ENCODE measurements at regions not wholly inside any gene's neighbourhood (a gene's known extent, or its start where the extent isn't known, plus 50 kb on each side); places are given as distances from the start of the nearest gene placed in this dataset.
"Not testable (repeated sequence)": the region's sequence is repeated elsewhere in the genome, so short reads cannot be mapped to it uniquely, and the experiment has no call there.

GRCh38 chr1:71345491-71345890 is 264.7 kb upstream of the ZRANB2 start:
- DNase-seq (no peak), ATAC-seq (no peak)
- intact Hi-C loops (cut with DNase I) = no loop called here

GRCh38 chr1:71343686-71344416 is 263.0 kb upstream of the ZRANB2 start:
- intact Hi-C loops (cut with DNase I) = no loop called here
- DNase-seq = no peak
- no peak for ATAC-seq

- intact Hi-C loops (cut with DNase I) = no loop called here
- ATAC-seq (no peak), DNase-seq (no peak)
Measured at GRCh38 chr1:71339238-71339637, 258.4 kb upstream of the ZRANB2 start.

GRCh38 chr1:71330991-71331390 is 250.2 kb upstream of the ZRANB2 start:
- DNase-seq (no peak), ATAC-seq (no peak)
- intact Hi-C loops (cut with DNase I) = no loop called here

GRCh38 chr1:71324671-71325267 is 243.9 kb upstream of the ZRANB2 start:
- intact Hi-C loops (cut with DNase I) = no loop called here
- DNase-seq (no peak), ATAC-seq (peak; percentile 22 to 23)

- no peak for ATAC-seq
- intact Hi-C loops (cut with DNase I) = no loop called here
- no peak for DNase-seq
Measured at GRCh38 chr1:71312545-71312944, 231.7 kb upstream of the ZRANB2 start.

- no peak for DNase-seq
- intact Hi-C loops (cut with DNase I) = no loop called here
Measured at GRCh38 chr1:71311376-71311775, 230.5 kb upstream of the ZRANB2 start.

GRCh38 chr1:71307451-71307850 is 226.6 kb upstream of the ZRANB2 start:
- peak in 1 of 2 donors; percentile 25 for ATAC-seq
- intact Hi-C loops (cut with DNase I) = no loop called here
- no peak for DNase-seq

More at GRCh38 chr1:71311376-71311775, 230.5 kb upstream of the ZRANB2 start:
- ATAC-seq = no peak

- intact Hi-C loops (cut with DNase I) = no loop called here
- DNase-seq = no peak
Measured at GRCh38 chr1:71304125-71304524, 223.3 kb upstream of the ZRANB2 start.

GRCh38 chr1:71303617-71304041 is 222.8 kb upstream of the ZRANB2 start:
- intact Hi-C loops (cut with DNase I) = no loop called here
- no peak for DNase-seq
- ATAC-seq = no peak

More at GRCh38 chr1:71304125-71304524, 223.3 kb upstream of the ZRANB2 start:
- ATAC-seq = no peak

GRCh38 chr1:71298633-71299032 is 217.8 kb upstream of the ZRANB2 start:
- DNase-seq = peak; percentile 25
- intact Hi-C loops (cut with DNase I) = no loop called here
- peak in 1 of 2 donors; percentile 35 for ATAC-seq

- intact Hi-C loops (cut with DNase I) = no loop called here
Measured at GRCh38 chr1:71296551-71297134, 215.8 kb upstream of the ZRANB2 start.

GRCh38 chr1:71295350-71295749 is 214.5 kb upstream of the ZRANB2 start:
- intact Hi-C loops (cut with DNase I) = no loop called here
- ATAC-seq = peak in 1 of 2 donors; percentile 61
- DNase-seq = no peak

More at GRCh38 chr1:71296551-71297134, 215.8 kb upstream of the ZRANB2 start:
- no peak for ATAC-seq
- DNase-seq = no peak

GRCh38 chr1:71294178-71294577 is 213.3 kb upstream of the ZRANB2 start:
- ATAC-seq = peak in 1 of 2 donors; percentile 81

GRCh38 chr1:71292203-71292602 is 211.4 kb upstream of the ZRANB2 start:
- intact Hi-C loops (cut with DNase I) = no loop called here
- no peak for ATAC-seq

More at GRCh38 chr1:71294178-71294577, 213.3 kb upstream of the ZRANB2 start:
- intact Hi-C loops (cut with DNase I) = no loop called here
- no peak for DNase-seq

GRCh38 chr1:71290506-71291237 is 209.8 kb upstream of the ZRANB2 start:
- ATAC-seq; DNase-seq; intact Hi-C loops (cut with DNase I): not testable (repeated sequence)

More at GRCh38 chr1:71292203-71292602, 211.4 kb upstream of the ZRANB2 start:
- DNase-seq = no peak

GRCh38 chr1:71285529-71285928 is 204.7 kb upstream of the ZRANB2 start:
- no peak for ATAC-seq
- intact Hi-C loops (cut with DNase I) = no loop called here

GRCh38 chr1:71276466-71276865 is 195.6 kb upstream of the ZRANB2 start:
- DNase-seq (no peak), ATAC-seq (no peak)
- intact Hi-C loops (cut with DNase I) = no loop called here

More at GRCh38 chr1:71285529-71285928, 204.7 kb upstream of the ZRANB2 start:
- no peak for DNase-seq

GRCh38 chr1:71273334-71273733 is 192.5 kb upstream of the ZRANB2 start:
- intact Hi-C loops (cut with DNase I) = no loop called here
- DNase-seq (no peak), ATAC-seq (no peak)
